DMS153 (cell line): ENCODE measurements at regions not wholly inside any gene's neighbourhood (a gene's known extent, or its start where the extent isn't known, plus 50 kb on each side); places are given as distances from the start of the nearest gene placed in this dataset.
A peak's percentile ranks its signal among the peaks of the same experiment; 100 is the strongest.
"Not testable (repeated sequence)": the region's sequence is repeated elsewhere in the genome, so short reads cannot be mapped to it uniquely, and the experiment has no call there.

Source experiments
- DNase-seq: peaks from one replicate; lab custom pipeline; 2025; lab: John Stamatoyannopoulos, UW

GRCh38 chr13:34166406-34166805 lies 348.5 kb downstream of the RFC3 start:
- DNase-seq: no peak

- peak; percentile 26 for DNase-seq
Observed at GRCh38 chr13:34167347-34167746, 349.4 kb downstream of the RFC3 start.

- DNase-seq: no peak
Observed at GRCh38 chr13:34172048-34172447, 354.1 kb downstream of the RFC3 start.

- no peak for DNase-seq
Observed at GRCh38 chr13:34174671-34175145, 356.8 kb downstream of the RFC3 start.

GRCh38 chr13:34175551-34175950 lies 357.6 kb downstream of the RFC3 start:
- DNase-seq: no peak

GRCh38 chr13:34176633-34177032 lies 358.7 kb downstream of the RFC3 start:
- no peak for DNase-seq

- DNase-seq: no peak
Observed at GRCh38 chr13:34179481-34179880, 361.5 kb downstream of the RFC3 start.

- no peak for DNase-seq
Observed at GRCh38 chr13:34179927-34180326, 362.0 kb downstream of the RFC3 start.

GRCh38 chr13:34181256-34181655 lies 363.3 kb downstream of the RFC3 start:
- DNase-seq: not testable (repeated sequence)

GRCh38 chr13:34189946-34190345 lies 372.0 kb downstream of the RFC3 start:
- DNase-seq: no peak

GRCh38 chr13:34201050-34201913 lies 383.3 kb downstream of the RFC3 start:
- DNase-seq: peak; percentile 33

GRCh38 chr13:34207334-34207733 lies 389.4 kb downstream of the RFC3 start:
- no peak for DNase-seq

- DNase-seq: no peak
Observed at GRCh38 chr13:34207872-34208271, 389.9 kb downstream of the RFC3 start.

GRCh38 chr13:34208336-34208735 lies 390.4 kb downstream of the RFC3 start:
- no peak for DNase-seq

- no peak for DNase-seq
Observed at GRCh38 chr13:34210341-34210740, 392.4 kb downstream of the RFC3 start.

- DNase-seq: no peak
Observed at GRCh38 chr13:34214686-34215085, 396.7 kb downstream of the RFC3 start.

- no peak for DNase-seq
Observed at GRCh38 chr13:34216256-34216655, 398.3 kb downstream of the RFC3 start.

- peak; percentile 20 for DNase-seq
Observed at GRCh38 chr13:34217343-34218025, 399.5 kb downstream of the RFC3 start.

GRCh38 chr13:34223984-34224383 lies 406.0 kb downstream of the RFC3 start:
- DNase-seq: no peak

GRCh38 chr13:34224877-34225276 lies 406.9 kb downstream of the RFC3 start:
- DNase-seq: no peak

GRCh38 chr13:34230271-34230670 lies 412.3 kb downstream of the RFC3 start:
- DNase-seq: no peak

- DNase-seq: no peak
Observed at GRCh38 chr13:34241332-34241731, 423.4 kb downstream of the RFC3 start.

- DNase-seq: no peak
Observed at GRCh38 chr13:34243403-34243802, 425.5 kb downstream of the RFC3 start.
